Fibroblast of pulmonary artery (primary cell): ENCODE measurements at regions not wholly inside any gene's neighbourhood (a gene's known extent, or its start where the extent isn't known, plus 50 kb on each side); places are given as distances from the start of the nearest gene placed in this dataset.

ENCODE experiments used
- DNase-seq: peaks from one replicate; pipeline ENCODE4 v3.0.0-alpha.2; 2010; ENCODE audit warnings: low read depth
- H3K4me3 ChIP-seq: replicated peaks from 2 replicates; pipeline ENCODE4 v1.5.1; 2011; ENCODE audit warnings: low read depth, mild to moderate bottlenecking, control low read depth, low read length, moderate library complexity
- TF ChIP-seq, protein P1 (sequence below): IDR thresholded peaks from 2 replicates; pipeline ENCODE4 v1.5.1; 2011; ENCODE audit warnings: mild to moderate bottlenecking, control low read depth, low read length, inconsistent platforms; ENCODE audit errors: missing control alignments

DNA sequence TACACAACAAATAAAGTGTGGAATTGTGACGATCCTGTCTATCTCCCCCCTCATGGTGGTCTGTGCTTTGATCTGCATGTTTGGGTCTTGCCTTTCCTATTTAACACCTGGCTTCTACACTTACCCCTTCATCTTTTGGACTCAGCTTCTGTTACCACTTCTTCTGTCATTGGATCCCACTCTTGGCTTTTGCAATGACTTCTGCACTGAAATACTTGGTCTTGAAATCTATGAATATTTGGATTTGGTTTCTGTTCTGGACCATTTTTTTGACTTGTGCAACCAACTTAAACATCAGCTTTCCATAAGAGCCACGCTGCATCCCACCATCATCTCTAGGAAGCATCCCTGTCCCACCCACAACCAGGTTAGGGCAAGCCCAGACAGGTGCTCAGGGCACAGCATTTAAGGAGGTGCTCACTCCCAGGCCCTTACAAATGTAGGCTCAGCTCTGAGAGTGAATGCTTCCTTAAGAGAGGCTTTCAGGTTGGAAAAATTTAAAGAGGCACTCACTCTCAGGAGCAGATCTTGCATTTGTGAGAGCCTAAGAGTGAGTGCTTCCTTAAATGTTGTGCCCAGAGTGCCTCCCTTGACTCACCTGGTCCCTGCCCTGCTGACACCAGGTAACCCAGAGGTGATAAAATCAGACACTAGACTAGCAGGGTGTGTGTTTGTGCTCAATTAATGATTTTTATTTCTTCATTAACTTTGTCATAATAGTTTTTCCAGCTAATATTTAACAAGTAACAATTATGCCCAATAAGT, 124.5 kb upstream of the SH3BP4 start:
- DNase-seq: no peak
- TF ChIP-seq, protein P1, sequence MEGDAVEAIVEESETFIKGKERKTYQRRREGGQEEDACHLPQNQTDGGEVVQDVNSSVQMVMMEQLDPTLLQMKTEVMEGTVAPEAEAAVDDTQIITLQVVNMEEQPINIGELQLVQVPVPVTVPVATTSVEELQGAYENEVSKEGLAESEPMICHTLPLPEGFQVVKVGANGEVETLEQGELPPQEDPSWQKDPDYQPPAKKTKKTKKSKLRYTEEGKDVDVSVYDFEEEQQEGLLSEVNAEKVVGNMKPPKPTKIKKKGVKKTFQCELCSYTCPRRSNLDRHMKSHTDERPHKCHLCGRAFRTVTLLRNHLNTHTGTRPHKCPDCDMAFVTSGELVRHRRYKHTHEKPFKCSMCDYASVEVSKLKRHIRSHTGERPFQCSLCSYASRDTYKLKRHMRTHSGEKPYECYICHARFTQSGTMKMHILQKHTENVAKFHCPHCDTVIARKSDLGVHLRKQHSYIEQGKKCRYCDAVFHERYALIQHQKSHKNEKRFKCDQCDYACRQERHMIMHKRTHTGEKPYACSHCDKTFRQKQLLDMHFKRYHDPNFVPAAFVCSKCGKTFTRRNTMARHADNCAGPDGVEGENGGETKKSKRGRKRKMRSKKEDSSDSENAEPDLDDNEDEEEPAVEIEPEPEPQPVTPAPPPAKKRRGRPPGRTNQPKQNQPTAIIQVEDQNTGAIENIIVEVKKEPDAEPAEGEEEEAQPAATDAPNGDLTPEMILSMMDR: no peak
- H3K4me3 ChIP-seq: no peak overlapping the region

DNA sequence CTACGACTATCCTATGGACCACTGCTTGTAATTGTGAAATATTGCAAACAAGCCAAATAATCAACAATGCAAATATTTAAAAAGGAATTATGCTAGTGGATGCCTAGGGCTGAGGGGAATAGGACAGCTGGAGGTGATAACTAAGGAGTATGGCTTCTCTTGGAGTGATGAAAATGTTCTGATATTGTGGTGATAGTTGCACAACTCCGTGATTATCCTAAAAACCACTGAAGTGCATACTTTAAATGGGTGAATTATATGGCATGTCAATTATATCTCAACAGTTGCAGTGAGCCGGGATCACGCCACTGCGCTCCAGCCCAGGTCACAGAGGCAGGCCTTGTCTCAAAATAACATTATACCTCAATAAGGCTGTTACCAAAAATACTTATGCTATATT, 125.1 kb upstream of the SH3BP4 start:
- DNase-seq: peak; percentile 32
- TF ChIP-seq, protein P1: no peak
- no peak overlapping the region for H3K4me3 ChIP-seq

DNA sequence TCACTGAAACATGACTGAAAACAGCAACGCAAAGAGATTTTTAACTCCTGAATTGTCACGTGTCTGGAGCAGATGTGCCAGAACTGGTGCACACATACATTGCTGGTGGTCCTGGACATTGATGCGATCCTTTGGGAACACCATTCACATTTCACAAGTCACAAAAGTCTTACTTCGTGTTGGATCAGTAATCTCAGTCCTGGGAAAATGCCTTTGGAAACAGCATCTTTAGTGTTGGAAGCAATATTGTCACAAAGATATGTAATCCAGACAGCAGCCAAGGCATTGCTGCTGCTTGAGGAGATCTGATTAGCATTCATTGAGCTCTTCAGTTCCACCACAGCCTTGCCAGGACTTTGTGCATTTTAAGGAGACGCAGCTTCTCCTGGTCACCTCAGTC, 126.2 kb upstream of the SH3BP4 start:
- TF ChIP-seq, protein P1: no peak
- H3K4me3 ChIP-seq: no peak overlapping the region

DNA sequence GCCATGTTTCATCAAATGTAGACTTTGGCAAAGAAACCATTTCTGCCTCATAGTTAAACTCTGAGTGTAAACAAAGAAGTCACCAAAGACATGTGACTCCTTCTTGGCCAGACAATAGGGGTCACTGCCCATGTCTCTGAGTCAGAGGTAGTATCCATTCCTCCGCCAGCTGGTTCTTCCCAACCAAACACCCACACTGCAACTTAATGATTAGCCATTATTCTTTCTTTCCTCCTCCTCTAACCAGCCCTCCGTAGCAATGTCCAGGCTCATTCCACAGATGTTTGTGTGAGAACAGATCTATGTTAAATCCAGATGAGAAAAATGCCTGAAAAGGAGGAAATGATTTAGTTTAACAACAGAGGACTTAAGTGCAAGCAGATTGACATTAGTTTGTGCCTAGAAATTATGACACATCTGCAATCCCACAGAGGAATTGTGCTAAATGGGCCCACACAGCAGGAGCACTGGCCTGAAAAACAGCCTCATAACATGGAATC, 127.9 kb upstream of the SH3BP4 start:
- peak; percentile 98 for DNase-seq
- TF ChIP-seq, protein P1: no peak
- no peak overlapping the region for H3K4me3 ChIP-seq

More for the DNA sequence above, 126.2 kb upstream of the SH3BP4 start:
- no peak for DNase-seq

DNA sequence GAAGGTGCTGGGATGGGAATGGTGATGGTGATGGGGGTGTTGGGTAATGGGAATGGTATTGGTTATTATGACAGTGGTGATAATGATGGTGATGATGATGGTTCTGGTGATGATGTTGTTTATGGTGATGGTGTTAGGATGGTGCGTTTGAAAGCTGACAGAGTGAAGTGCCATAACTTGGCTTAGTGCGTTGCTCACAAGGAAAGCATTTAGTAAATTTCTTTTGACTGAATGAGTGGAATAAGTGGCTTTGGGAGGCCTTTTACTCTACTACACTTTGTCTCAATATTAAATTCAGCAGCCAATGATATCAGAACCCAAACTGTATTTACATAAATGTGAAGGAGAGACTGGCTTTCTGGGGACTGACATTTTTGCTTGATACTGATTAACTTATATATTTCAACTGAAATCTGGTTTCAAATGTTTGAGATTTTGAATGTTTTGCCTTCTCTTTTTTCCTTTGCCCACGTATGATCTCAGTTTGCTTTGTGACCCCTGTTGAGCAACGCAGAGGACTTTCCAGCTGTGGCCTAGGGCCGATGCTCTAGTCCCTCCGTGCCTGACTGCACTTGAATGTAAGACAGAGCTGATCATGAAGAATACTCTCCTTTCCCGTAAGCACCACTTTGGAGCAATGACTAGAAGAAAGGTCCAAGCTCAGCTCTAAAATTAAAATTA, 128.5 kb upstream of the SH3BP4 start:
- no peak for DNase-seq
- TF ChIP-seq, protein P1: no peak
- no peak overlapping the region for H3K4me3 ChIP-seq

DNA sequence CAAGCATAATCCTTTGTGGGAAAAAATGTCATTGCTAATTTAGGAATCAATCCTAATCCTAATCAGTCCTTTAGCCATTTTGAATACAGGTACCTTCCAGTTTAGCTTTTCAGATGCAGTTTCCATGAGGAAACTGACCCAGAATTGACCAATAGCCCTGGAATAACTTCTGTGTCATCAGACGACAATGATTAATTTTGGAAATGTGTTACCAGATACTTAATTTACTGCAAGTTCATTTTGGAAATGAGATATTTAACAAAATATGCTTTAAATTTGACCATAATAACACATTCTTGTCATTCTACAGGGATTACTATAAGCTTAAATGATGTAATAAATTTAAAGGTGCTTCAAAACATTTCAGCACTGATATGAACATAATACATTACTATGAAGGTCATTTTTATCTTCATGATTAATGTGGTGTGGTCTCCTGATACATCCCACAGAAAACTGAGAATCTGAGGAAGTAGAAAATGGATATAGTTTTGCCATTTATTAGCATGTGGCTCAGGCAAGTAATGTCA, 129.8 kb upstream of the SH3BP4 start:
- H3K4me3 ChIP-seq: no peak overlapping the region
- TF ChIP-seq, protein P1: no peak
- no peak for DNase-seq
